PC-9 (cell line): ENCODE measurements at regions not wholly inside any gene's neighbourhood (a gene's known extent, or its start where the extent isn't known, plus 50 kb on each side); places are given as distances from the start of the nearest gene placed in this dataset.

Experiments
- EZH2 ChIP-seq: fragments of 200-600 bp; sonication (generic); IDR thresholded peaks from 2 replicates; pipeline ENCODE4 v1.8.0; 2017; ENCODE audit warnings: antibody characterized with exemption, low read depth
- TF ChIP-seq, protein P1 (sequence below): fragments of 200-600 bp; sonication (generic); conservative IDR thresholded peaks from 2 replicates; pipeline ENCODE4 v1.6.1; 2017; ENCODE audit warnings: mixed run types, antibody characterized with exemption, mild to moderate bottlenecking, moderate library complexity

DNA sequence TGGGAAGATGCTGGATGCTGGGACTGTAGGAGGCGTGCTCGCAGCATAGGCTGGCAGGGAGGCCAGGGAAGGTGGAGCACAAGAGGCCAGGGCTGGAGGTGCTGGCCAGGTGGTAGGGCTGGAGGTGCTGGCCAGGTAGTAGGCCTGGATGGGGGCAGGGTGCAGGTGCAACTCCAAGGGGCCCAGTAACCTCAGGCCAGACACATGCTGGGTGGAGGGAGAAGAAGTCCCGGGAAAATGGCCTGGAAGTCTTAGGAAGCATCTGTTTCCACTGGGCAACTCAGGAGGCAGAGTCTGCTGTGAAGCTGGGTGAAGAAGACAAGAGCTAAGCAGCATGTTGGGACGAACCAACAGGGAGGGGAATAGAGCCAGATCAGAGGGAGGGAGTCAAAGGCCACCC, 665.2 kb downstream of the BCL11B start:
- TF ChIP-seq, protein P1, sequence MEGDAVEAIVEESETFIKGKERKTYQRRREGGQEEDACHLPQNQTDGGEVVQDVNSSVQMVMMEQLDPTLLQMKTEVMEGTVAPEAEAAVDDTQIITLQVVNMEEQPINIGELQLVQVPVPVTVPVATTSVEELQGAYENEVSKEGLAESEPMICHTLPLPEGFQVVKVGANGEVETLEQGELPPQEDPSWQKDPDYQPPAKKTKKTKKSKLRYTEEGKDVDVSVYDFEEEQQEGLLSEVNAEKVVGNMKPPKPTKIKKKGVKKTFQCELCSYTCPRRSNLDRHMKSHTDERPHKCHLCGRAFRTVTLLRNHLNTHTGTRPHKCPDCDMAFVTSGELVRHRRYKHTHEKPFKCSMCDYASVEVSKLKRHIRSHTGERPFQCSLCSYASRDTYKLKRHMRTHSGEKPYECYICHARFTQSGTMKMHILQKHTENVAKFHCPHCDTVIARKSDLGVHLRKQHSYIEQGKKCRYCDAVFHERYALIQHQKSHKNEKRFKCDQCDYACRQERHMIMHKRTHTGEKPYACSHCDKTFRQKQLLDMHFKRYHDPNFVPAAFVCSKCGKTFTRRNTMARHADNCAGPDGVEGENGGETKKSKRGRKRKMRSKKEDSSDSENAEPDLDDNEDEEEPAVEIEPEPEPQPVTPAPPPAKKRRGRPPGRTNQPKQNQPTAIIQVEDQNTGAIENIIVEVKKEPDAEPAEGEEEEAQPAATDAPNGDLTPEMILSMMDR, result no peak
- TF ChIP-seq EZH2, result no peak
